ENCODE measurements at regions not wholly inside any gene's neighbourhood (a gene's known extent, or its start where the extent isn't known, plus 50 kb on each side); places are given as distances from the start of the nearest gene placed in this dataset.

DNA sequence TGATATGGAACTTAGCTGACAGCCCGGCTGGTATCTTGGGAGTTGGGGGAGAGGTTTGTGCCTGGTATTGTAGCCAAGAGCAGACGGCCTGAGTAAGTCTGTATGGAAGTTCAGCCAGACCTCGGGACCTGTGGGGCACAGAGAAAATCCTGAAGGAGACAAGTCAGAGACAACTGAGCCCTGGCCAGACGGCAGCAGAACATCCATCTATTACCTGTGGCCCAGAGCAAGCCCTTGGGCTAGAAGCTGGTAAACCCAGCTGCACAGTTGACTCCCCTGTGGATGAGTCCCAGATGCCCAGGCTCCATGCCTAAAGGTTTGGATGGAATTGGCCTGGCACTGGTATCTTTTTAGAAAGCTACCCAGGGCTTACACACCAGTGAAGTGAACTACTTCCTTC lies 70.4 kb upstream of the DLG1 start:
- TF ChIP-seq, protein P1, sequence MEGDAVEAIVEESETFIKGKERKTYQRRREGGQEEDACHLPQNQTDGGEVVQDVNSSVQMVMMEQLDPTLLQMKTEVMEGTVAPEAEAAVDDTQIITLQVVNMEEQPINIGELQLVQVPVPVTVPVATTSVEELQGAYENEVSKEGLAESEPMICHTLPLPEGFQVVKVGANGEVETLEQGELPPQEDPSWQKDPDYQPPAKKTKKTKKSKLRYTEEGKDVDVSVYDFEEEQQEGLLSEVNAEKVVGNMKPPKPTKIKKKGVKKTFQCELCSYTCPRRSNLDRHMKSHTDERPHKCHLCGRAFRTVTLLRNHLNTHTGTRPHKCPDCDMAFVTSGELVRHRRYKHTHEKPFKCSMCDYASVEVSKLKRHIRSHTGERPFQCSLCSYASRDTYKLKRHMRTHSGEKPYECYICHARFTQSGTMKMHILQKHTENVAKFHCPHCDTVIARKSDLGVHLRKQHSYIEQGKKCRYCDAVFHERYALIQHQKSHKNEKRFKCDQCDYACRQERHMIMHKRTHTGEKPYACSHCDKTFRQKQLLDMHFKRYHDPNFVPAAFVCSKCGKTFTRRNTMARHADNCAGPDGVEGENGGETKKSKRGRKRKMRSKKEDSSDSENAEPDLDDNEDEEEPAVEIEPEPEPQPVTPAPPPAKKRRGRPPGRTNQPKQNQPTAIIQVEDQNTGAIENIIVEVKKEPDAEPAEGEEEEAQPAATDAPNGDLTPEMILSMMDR (IDR thresholded peaks at IDR 0.05), result no peak
- TF ChIP-seq EP300 (IDR thresholded peaks at IDR 0.05) (no peak), POLR2AphosphoS5 (IDR thresholded peaks at IDR 0.05) (no peak)
